ENCODE measurements at regions not wholly inside any gene's neighbourhood (a gene's known extent, or its start where the extent isn't known, plus 50 kb on each side); places are given as distances from the start of the nearest gene placed in this dataset.

- DNase-seq: no peak
These were observed 884.9 kb downstream of the C6orf118 start for GRCh38 chr6:164424489-164424888.

DNA sequence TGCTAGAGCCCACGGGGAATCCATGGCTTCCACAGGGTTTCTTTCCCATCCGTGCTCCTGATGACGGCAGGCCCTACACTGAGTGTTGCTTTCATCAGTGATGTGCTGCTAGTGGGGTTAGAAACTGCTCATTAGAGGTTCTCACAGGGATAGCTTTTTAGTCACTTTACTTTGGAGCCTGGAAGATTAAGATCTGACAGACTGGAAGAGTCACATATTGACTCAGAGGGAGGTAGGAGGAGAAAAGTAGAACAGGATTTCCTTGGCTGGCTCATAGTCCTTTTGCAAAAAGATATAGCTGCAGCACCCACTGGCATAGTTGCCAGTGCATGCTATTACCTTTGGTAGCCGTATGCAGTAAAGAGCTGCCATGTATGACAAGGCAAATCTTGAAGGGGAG, 890.3 kb downstream of the C6orf118 start:
- DNase-seq: no peak

DNA sequence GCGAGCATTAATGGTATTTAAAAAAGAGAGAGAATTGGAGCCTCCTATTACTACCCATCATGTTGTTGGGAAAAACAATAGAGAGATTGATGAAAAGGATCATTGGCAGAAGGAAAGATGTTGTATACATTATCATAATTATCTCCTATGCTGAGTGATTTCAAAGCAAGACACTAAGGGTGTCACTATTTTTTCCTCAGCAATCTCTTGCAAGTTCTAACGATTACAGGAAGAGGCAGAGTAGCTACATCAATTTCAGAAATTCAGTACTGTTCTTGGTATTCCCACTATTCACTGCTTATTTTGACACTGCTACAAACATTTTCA, 891.2 kb downstream of the C6orf118 start:
- DNase-seq: no peak

GRCh38 chr6:164417537-164418261, 891.7 kb downstream of the C6orf118 start:
- no peak for DNase-seq

- DNase-seq: no peak
These were observed 893.4 kb downstream of the C6orf118 start for GRCh38 chr6:164415832-164416563.

DNA sequence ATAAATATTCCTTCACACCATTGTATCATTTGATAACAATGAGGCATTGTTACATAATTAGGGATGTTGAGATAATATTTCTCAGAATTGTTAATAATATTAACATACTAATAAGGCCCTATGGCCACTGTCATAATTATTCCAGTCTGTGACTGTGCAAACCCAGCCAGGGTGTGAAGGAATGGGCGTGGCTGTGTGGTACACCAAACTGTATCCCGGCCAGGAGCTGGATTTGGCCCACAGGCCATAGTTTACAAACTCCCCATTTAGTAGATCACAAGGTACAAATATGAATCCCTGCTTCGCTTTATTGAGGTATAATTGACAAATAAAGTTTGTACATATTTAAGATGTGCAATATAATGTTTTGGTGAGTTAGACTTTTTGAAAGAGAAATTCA, 894.7 kb downstream of the C6orf118 start:
- DNase-seq: no peak

GRCh38 chr6:164412566-164412965, 896.8 kb downstream of the C6orf118 start:
- no peak for DNase-seq

DNA sequence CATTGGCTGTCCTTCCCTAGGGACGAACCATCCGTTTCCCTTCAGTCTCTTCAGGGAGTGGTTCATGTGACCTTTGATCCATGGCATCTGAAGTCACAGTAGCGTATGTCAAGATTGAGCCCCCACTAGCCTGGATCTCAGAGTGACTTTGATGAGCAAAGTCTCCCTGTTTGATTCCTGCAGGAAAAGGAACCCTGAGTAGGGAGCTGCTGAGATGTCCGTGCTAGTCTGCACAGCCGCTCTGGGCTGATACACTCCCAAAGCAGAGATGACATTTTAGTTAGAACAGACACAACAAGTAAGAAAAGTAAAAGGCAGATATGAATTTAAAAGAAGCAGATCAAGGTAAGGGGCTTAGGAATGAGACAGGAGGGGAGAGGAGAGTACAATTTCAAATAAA, 899.4 kb downstream of the C6orf118 start:
- no peak for DNase-seq

GRCh38 chr6:164409309-164410009, 899.9 kb downstream of the C6orf118 start:
- no peak for DNase-seq

DNA sequence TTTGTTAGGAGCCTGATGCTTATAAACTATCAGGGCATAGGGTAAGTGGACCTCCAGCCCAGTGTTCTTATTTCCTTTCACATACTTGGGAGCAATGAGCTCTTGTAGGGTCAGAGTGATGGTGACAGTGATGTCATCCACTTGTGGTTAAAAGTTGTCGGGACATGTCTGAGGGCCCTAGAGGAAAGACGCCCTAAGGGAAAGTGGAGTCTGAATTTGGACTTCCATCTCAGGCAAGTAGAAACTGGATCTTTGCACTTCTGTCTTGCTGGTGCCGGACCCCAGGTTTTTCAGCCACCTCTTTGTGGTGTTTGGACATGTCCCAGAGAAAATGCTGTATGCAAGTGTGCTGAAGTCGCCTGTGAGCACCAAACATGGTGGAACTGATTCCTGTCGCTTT, 900.5 kb downstream of the C6orf118 start:
- DNase-seq: no peak

DNA sequence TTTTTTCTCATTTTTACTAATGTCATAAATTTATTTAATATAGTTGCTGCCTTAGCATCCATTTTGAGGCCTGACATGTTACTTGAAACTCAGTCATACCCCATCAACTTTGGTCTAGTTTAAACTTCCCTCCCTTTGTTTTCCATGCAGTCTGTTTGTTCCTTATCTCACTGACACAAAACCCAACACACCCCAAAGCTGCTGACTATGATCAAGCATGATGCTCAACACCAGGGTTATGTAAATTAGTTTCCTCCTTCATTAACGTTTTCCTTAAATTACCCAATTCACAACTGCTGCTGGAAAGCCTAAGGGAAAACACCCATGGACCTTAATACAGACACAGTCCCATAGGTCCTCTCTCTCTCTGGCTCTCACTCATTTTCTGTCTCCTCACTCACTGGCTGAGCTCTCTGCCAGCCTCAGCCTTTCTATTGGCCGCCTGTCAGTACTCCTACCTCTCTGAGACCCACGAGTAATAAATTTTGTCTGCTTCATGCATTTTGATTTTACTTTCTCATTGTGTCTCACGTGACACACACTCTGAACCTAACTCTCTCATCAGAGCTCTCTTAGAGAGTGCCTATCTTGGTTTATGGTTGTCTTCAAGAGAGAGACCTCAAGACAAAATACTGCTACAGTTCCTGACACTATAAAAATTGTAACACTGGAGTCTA, 904.5 kb downstream of the C6orf118 start:
- no peak for DNase-seq

GRCh38 chr6:164401871-164402270, 907.5 kb downstream of the C6orf118 start:
- DNase-seq: no peak

DNA sequence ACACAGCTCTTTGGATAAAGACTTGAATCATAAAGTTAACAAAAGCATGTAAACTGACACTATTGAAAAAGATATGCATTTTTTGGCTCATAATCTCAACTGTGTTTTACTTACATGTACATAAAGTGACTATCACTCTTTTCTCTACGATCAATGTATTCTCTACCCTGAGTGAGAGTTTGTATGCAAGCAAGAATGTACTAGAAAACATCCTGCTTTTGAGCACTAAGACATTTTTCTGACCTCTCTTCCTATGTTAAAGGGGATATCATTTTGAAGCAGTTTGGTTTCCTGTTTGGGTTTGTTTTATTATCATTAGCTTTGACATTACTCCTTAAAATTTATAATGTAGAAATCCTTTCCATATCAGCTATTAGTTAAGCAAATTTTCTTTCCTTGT, 910.8 kb downstream of the C6orf118 start:
- no peak for DNase-seq

- peak; percentile 46 for DNase-seq
These were observed 913.0 kb downstream of the C6orf118 start for GRCh38 chr6:164396071-164397047.

DNA sequence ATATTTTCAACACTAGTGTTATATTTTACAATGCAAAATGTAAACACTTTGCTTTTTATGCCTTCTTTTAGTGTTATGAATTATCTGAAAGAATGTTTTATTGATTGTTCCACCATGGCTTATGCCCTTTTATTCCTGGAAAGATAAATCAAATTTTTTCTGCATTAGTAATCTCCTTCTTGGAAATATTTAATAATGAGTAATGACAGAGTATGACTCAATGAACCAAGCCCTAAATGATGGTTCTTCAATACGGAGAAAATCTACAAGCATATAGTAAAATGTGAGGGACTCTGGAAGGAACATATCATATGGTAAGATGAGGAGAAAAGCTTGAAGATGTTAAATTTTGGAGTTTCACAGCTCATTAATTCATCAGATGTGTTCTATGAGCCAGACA, 929.6 kb downstream of the C6orf118 start:
- DNase-seq: no peak

- peak; percentile 65 for DNase-seq
These were observed 931.1 kb downstream of the C6orf118 start for GRCh38 chr6:164378330-164378729.

GRCh38 chr6:164377348-164377918, 932.0 kb downstream of the C6orf118 start:
- DNase-seq: no peak

DNA sequence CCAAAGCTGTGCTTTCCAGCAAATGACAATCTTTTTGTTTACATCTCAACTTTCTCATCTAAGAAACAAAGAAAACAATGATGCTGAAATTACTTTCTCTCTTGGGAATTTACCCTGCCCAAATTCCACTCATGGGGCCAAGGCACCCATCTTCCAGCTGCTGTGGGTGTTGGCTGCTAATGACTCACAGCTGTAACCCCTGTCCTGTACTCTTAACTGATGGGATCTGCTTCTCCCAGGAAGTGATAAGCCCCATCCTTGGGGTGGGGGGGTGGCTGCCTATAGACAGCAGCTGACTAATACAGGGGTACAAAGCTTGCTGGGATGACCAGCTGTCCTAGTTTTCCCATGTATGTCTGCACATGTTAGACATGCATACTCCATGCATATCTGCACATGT, 938.6 kb downstream of the C6orf118 start:
- DNase-seq: no peak

GRCh38 chr6:164359441-164359840, 944.9 kb downstream of the QKI start:
- no peak for DNase-seq

DNA sequence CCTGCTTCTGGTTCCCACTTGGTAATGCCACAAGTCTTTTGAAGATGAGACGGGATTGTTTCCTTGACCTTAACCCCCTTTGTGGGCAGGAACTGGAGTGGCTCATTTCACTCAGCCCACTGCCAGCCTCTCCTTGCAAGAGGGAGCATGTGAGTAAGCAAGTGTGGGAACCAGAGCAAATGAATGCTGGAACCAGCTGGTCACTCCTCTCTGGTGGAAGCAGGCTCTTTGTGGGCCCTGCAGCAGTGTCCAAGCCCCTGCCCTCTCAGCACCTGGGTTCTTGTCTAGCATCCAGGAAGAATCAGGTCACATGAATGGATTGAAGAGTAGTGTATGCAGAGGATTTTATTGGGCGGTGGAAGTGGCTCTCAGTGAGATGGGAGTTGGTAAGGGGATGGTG, 944.5 kb downstream of the QKI start:
- DNase-seq: no peak

DNA sequence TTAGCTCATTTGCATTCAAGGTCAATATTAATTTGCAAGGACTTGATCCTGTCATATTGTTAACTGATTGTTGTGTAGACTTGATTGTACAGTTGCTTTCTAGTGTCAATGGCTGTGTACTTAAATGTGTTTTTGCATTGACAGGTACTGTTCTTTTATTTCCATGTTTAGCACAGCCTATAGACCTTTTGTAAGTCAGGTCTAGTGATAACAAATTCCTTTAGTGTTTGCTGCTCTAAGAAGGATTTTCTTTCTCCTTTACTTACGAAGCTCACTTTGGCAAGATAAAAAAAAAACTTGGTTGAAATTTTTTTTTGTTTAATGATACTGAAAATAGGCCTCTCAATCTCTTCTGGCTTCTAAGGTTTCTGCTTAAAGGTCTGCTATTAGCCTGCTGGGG, 942.3 kb downstream of the QKI start:
- DNase-seq: no peak

DNA sequence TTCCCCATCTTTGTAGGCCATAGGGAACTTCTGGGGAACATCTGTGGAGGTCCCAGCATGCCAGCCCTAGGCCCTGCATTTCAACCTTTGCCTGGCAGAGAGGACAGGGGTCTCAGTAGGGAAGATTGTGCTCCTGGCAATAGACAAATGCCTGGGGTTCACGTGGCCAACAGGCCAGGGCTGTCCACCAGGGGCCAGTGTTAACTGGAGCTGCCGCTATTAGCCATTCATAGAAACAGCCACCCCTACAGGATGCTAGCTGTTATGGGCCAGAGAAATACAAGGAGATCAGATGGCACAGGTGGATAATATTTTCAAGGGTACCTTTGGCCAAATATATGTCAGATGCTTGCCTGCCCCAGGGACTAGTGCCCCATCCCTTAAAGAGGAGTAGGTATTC, 932.9 kb downstream of the QKI start:
- no peak for DNase-seq
